ENCODE measurements at regions not wholly inside any gene's neighbourhood (a gene's known extent, or its start where the extent isn't known, plus 50 kb on each side); places are given as distances from the start of the nearest gene placed in this dataset.
A peak's percentile ranks its signal among the peaks of the same experiment; 100 is the strongest.
"Not testable (repeated sequence)": the region's sequence is repeated elsewhere in the genome, so short reads cannot be mapped to it uniquely, and the experiment has no call there.

DNA sequence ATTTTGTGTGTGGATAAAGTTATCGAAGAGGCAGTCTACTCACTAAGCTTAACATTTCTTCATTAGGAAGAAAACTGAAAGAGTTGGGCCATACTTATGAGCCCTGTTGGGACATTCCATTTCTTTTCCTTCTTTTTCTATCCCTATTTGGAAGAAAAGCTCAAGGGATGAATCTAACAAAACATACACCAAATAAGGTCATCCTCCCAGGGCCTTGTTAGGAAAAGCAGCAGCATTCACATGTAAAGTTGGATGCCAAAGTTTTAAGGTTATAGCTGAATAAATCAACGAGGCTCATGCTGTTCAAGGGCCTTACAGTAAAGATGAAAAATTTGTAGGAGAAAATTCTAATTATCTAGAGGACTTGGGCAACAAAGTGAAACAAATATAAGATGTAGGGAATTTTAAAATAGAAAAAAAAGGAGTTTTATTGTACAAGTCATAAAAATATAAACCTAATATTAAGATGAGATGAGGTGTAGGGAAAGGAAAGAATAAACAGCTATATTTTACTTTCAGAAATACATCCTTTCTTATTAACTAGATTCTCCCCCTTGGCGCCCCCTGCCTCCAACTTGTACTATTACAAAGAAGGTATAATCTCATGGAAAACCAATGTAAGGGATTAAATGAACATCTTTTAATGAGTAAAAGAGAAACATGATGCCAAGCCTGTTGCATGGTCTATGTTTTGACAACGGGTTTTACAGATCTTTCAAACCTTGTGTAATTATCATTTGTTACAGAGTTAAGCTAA is 160.4 kb downstream of the PCDH20 start:
- Mint-ChIP-seq H3K36me3 (no peaks in the 10 kb centered on the region), H3K9me3 (peaks cover 2 to 5% (median 4%) of the 10 kb centered on the region in 3 donors), H3K27me3 (no peaks in the 10 kb centered on the region), H3K4me1 (no peaks in the 10 kb centered on the region), H3K27ac (no peak overlapping the region), H3K4me3 (no peak overlapping the region)

DNA sequence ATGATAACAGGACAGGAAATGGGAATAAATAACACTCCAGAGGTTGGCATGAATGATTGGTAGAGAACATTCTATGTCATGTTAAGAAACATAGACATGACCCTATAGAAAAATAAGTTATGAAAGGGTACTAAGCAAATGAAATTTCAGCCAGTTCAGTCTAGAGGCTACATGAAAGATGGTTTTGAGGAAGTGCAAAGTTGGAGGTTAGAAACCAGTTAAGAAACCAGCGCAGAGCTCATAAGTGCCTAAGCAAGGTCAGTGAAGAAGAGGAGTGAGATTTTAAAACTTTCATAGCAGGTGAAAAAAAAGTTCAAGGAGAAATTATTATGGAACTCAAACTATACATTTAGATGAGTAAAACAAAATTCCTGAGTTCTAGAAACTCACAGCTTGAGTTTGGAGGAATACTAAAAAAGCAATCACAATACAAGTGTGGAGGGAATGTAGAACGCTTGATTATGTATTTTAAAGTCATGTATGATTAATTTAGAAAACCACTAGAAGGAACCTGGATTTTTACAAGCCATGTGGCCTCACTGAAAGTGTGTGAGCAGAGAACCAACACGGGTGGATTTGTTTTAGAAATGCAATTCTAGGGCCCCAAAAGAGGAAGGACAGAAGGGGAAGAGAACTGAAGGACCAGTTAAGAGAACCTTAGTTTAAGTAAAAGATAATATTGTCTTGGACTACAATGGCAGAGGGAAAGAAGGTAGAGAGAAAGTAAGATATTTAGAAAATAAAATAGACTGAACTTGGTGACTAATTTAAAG is 162.4 kb downstream of the PCDH20 start:
- Mint-ChIP-seq H3K36me3 (no peaks in the 10 kb centered on the region), H3K4me1 (no peaks in the 10 kb centered on the region), H3K9me3 (peaks cover 2 to 7% (median 3%) of the 10 kb centered on the region in 3 donors), H3K4me3 (no peak overlapping the region), H3K27me3 (no peaks in the 10 kb centered on the region), H3K27ac (no peak overlapping the region)

DNA sequence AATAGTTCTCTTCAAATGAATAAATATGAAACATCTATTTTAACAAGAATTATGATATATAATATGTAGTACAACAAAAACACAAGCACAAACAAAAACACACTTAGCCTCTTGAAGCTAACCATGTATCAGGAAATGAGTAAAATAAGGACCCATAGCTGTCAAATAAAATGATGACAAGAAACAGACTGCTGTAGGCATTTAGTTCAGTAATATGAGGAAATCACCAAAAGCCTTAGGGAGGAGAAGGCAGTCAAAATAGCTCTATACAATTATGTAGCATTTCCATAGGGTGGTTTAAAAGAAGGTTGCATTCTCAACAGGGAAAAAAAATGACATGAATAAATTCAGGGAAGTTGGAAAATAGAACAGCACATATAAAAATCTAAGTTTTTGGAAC is 163.4 kb downstream of the PCDH20 start:
- Mint-ChIP-seq H3K9me3 (peaks cover 1 to 5% (median 3%) of the 10 kb centered on the region in 3 donors), H3K4me1 (no peaks in the 10 kb centered on the region), H3K4me3 (no peak overlapping the region), H3K27ac (no peak overlapping the region), H3K27me3 (no peaks in the 10 kb centered on the region), H3K36me3 (no peaks in the 10 kb centered on the region)

- H3K27ac Mint-ChIP-seq: peak overlapping the region in 1 of 3 donors; percentile 61
- no peak overlapping the region for H3K4me3 Mint-ChIP-seq
- H3K4me1 Mint-ChIP-seq: no peaks in the 10 kb centered on the region
- H3K27me3 Mint-ChIP-seq: no peaks in the 10 kb centered on the region
- peaks cover 0 to 18% (median 3%) of the 10 kb centered on the region in 3 donors for H3K9me3 Mint-ChIP-seq
- H3K36me3 Mint-ChIP-seq: no peaks in the 10 kb centered on the region
Measured at GRCh38 chr13:61247149-61247936, 168.3 kb downstream of the PCDH20 start.

DNA sequence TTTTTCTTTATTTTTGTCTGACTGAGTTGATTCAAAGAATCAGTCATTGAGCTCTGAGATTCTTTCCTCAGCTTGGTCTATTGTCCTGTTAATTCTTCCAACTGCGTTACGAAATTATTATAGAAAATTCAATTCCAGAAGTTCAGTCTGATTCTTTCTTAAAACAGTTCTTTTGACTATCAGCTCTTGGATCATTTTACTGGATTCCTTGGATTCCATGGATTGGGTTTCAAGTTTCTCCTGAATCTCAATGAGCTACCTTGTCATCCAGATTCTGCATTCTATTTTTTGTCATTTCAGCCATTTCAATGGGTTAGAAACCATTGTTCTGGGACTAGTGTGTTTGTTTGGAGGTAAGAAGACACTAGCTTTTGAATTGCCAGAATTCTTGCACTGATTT is 169.3 kb downstream of the PCDH20 start:
- H3K27me3 Mint-ChIP-seq: no peaks in the 10 kb centered on the region
- H3K36me3 Mint-ChIP-seq: no peaks in the 10 kb centered on the region
- no peak overlapping the region for H3K4me3 Mint-ChIP-seq
- peaks cover 0 to 18% (median 3%) of the 10 kb centered on the region in 3 donors for H3K9me3 Mint-ChIP-seq
- no peak overlapping the region for H3K27ac Mint-ChIP-seq
- no peaks in the 10 kb centered on the region for H3K4me1 Mint-ChIP-seq

GRCh38 chr13:61215601-61216000 is 200.0 kb downstream of the PCDH20 start:
- Mint-ChIP-seq H3K36me3 (peaks cover 5% of the 10 kb centered on the region), H3K27ac (no peak overlapping the region), H3K27me3 (no peaks in the 10 kb centered on the region), H3K4me1 (no peaks in the 10 kb centered on the region), H3K9me3 (peaks cover 2 to 7% (median 2%) of the 10 kb centered on the region in 3 donors), H3K4me3 (no peak overlapping the region)

GRCh38 chr13:61215116-61215515 is 200.5 kb downstream of the PCDH20 start:
- Mint-ChIP-seq H3K9me3 (peaks cover 2 to 7% (median 2%) of the 10 kb centered on the region in 3 donors), H3K36me3 (peaks cover 5% of the 10 kb centered on the region), H3K27me3 (no peaks in the 10 kb centered on the region), H3K4me1 (no peaks in the 10 kb centered on the region), H3K27ac (no peak overlapping the region), H3K4me3 (no peak overlapping the region)

DNA sequence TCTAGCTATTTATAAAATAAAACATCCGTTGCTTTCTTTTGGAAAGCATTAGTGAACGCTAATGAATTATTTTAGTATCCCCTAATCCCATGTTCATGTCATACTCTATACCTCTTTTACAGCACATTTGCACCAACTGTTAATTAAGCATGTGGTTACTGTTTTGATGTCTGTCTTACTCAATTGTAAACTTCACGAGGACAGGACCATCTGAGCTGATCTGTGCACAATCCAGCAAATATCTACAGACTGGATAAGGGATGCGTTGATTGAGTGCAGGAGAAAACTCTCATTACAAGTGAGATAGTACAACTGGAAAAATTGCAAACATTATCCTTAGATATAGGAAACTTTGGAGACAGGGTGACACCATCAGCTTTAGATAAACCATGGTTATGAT is 201.1 kb downstream of the PCDH20 start:
- Mint-ChIP-seq H3K36me3 (peaks cover 5% of the 10 kb centered on the region), H3K27me3 (no peaks in the 10 kb centered on the region), H3K27ac (no peak overlapping the region), H3K9me3 (peaks cover 2 to 7% (median 2%) of the 10 kb centered on the region in 3 donors), H3K4me1 (no peaks in the 10 kb centered on the region), H3K4me3 (no peak overlapping the region)

DNA sequence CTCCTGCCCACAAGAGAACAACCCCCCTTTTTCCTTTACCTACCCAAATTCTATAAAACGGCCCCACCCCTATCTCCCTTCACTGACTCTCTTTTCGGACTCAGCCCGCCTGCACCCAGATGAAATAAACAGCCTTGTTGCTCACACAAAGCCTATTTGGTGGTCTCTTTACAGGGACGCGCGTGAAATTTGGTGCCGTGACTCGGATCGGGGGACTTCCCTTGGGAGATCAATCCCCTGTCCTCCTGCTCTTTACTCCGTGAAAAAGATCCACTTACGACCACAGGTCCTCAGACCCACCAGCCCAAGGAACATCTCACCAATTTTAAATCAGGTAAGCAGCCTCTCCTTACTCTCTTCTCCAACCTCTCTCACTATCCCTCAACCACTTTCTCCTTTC is 209.8 kb downstream of the PCDH20 start:
- not testable (repeated sequence) for H3K27me3 Mint-ChIP-seq, H3K4me3 Mint-ChIP-seq, H3K9me3 Mint-ChIP-seq, H3K36me3 Mint-ChIP-seq, H3K4me1 Mint-ChIP-seq, H3K27ac Mint-ChIP-seq

DNA sequence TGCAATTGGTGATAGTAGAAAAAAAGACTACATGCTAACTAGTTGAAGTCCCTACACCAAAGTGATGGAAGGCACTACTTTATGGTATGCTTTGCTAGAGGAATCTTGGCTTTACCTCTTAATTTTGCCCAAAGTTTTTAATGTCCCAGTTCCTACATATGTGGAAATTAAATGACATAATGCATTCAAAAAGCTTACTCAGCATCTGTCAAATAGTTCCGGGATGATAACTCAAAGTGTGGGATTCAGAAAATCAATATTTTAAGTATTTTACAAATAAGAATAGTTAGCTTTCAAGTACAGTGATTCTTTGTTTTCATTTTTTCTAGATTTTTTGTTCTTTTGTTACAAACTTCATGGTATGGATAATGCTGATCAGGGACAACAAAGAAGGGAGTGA is 211.6 kb downstream of the PCDH20 start:
- Mint-ChIP-seq H3K27ac (no peak overlapping the region), H3K36me3 (no peaks in the 10 kb centered on the region), H3K9me3 (peaks cover 2 to 4% (median 3%) of the 10 kb centered on the region in 3 donors), H3K4me3 (no peak overlapping the region), H3K4me1 (no peaks in the 10 kb centered on the region), H3K27me3 (no peaks in the 10 kb centered on the region)

DNA sequence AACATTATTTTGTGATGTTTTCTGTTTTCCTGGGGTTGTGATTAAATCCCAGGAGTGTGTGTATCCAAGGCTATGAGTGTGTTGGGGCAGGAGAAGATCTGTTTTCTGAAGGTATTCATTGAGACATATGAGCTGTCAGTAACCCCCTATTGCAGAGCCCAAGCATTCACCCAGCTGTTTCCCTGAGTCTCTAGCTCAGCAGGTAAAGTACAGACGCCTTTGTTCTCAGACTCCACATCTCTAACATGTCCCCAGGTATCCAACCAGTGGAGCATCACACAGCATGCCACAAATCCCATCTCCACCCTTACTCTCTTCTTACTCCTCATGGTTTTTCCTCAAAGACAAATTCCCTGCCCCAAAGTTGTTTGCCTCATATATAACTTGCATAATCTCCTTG is 213.6 kb downstream of the PCDH20 start:
- Mint-ChIP-seq H3K4me1 (no peaks in the 10 kb centered on the region), H3K9me3 (peaks cover 2 to 4% (median 3%) of the 10 kb centered on the region in 3 donors), H3K27ac (no peak overlapping the region), H3K27me3 (no peaks in the 10 kb centered on the region), H3K36me3 (no peaks in the 10 kb centered on the region), H3K4me3 (no peak overlapping the region)

- Mint-ChIP-seq H3K27me3 (no peaks in the 10 kb centered on the region), H3K4me3 (no peak overlapping the region)
Measured at GRCh38 chr13:61192826-61193225, 222.8 kb downstream of the PCDH20 start.

GRCh38 chr13:61188057-61188456 is 227.6 kb downstream of the PCDH20 start:
- Mint-ChIP-seq H3K27me3 (no peaks in the 10 kb centered on the region), H3K27ac (no peak overlapping the region), H3K4me3 (no peak overlapping the region), H3K36me3 (no peaks in the 10 kb centered on the region), H3K4me1 (no peaks in the 10 kb centered on the region), H3K9me3 (peaks cover 2 to 10% (median 5%) of the 10 kb centered on the region in 3 donors)

More at GRCh38 chr13:61192826-61193225, 222.8 kb downstream of the PCDH20 start:
- no peak overlapping the region for H3K27ac Mint-ChIP-seq
- H3K4me1 Mint-ChIP-seq: no peaks in the 10 kb centered on the region
- no peaks in the 10 kb centered on the region for H3K36me3 Mint-ChIP-seq
- H3K9me3 Mint-ChIP-seq: peaks cover 2 to 13% (median 5%) of the 10 kb centered on the region in 3 donors

DNA sequence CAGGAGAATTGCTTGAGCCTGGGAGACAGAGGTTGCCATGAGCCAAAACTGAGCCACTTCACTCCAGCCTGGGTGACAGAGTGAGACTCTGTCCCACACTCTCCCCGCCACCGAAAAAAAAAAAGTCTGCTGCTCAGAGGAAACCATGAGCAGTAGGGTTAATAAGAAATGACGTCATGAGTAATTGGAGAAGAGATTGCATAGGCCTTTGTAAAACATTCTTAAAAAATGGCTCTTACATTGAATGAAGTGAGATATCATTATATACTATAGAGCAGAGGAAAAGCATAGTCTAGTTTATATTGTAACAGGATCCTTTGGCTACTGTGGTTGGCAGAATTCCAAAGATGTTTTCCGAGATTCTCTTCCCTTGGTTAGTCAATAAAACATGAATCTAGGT is 228.2 kb downstream of the PCDH20 start:
- Mint-ChIP-seq H3K9me3 (peaks cover 2 to 12% (median 4%) of the 10 kb centered on the region in 3 donors), H3K4me1 (no peaks in the 10 kb centered on the region), H3K36me3 (no peaks in the 10 kb centered on the region), H3K27ac (no peak overlapping the region), H3K27me3 (no peaks in the 10 kb centered on the region), H3K4me3 (no peak overlapping the region)

GRCh38 chr13:61183670-61184069 is 232.0 kb downstream of the PCDH20 start:
- Mint-ChIP-seq H3K4me3 (no peak overlapping the region), H3K27me3 (no peaks in the 10 kb centered on the region), H3K4me1 (no peaks in the 10 kb centered on the region), H3K9me3 (peaks cover 4 to 9% (median 4%) of the 10 kb centered on the region in 3 donors), H3K36me3 (no peaks in the 10 kb centered on the region), H3K27ac (no peak overlapping the region)
